DND-41 (cell line): ENCODE measurements at regions not wholly inside any gene's neighbourhood (a gene's known extent, or its start where the extent isn't known, plus 50 kb on each side); places are given as distances from the start of the nearest gene placed in this dataset.

Experiments used
- EZH2 ChIP-seq: IDR thresholded peaks from 3 replicates; pipeline ENCODE4 v1.6.1; 2012; ENCODE audit warnings: borderline replicate concordance, low read depth, mild to moderate bottlenecking, moderate library complexity, low read length, inconsistent platforms; ENCODE audit not compliant: severe bottlenecking
- TF ChIP-seq, protein P1 (sequence below): IDR thresholded peaks from 2 replicates; pipeline ENCODE4 v1.5.1; 2012; ENCODE audit warnings: borderline replicate concordance, low read length, moderate library complexity, mild to moderate bottlenecking; ENCODE audit not compliant: poor library complexity, severe bottlenecking; ENCODE audit errors: extremely low read depth

DNA sequence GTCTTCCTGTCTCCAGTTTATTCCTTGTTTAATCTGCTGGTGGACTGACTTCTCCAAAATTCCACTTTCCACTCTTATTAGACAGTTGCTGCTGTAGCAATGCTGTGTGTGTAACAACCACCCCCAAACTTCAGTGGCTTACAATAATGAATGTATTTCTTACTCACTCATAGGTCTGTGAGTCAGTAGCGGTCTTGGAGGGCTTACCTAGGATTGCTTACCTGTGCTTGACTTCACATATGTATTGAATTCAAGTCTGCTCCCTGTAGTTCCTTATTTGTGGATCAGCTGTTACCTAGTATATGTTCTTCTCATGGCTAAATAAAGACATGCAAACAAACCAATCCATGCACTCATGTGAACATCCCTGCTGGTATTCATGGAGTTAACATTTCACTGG lies 224.6 kb downstream of the MAP2K6 start:
- no peak for TF ChIP-seq EZH2
- TF ChIP-seq, protein P1, sequence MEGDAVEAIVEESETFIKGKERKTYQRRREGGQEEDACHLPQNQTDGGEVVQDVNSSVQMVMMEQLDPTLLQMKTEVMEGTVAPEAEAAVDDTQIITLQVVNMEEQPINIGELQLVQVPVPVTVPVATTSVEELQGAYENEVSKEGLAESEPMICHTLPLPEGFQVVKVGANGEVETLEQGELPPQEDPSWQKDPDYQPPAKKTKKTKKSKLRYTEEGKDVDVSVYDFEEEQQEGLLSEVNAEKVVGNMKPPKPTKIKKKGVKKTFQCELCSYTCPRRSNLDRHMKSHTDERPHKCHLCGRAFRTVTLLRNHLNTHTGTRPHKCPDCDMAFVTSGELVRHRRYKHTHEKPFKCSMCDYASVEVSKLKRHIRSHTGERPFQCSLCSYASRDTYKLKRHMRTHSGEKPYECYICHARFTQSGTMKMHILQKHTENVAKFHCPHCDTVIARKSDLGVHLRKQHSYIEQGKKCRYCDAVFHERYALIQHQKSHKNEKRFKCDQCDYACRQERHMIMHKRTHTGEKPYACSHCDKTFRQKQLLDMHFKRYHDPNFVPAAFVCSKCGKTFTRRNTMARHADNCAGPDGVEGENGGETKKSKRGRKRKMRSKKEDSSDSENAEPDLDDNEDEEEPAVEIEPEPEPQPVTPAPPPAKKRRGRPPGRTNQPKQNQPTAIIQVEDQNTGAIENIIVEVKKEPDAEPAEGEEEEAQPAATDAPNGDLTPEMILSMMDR = no peak
